ENCODE measurements at regions not wholly inside any gene's neighbourhood (a gene's known extent, or its start where the extent isn't known, plus 50 kb on each side); places are given as distances from the start of the nearest gene placed in this dataset.

DNA sequence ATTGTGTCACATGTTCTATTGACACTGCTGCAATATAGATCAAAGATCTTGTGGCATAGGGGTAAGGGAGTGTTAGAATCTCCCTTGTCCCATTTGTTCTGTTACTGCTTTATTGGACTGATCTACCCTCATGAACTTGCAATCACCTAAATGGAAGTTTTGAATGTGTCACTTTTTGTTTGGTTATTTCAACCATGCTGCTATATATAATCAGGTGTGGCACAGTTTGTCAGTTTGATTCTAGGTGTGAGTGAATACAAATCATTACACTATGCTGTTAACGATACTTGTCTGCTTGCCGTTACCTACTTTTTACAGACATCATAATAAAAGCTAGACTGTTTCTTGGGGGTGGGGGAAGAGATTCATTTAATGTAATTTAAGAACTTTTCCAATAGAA is 82.6 kb downstream of the MAB21L3 start:
- TF ChIP-seq EZH2 (IDR thresholded peaks at IDR 0.05; ENCODE audit: insufficient read depth, low read length): no peak
- TF ChIP-seq, protein P1, sequence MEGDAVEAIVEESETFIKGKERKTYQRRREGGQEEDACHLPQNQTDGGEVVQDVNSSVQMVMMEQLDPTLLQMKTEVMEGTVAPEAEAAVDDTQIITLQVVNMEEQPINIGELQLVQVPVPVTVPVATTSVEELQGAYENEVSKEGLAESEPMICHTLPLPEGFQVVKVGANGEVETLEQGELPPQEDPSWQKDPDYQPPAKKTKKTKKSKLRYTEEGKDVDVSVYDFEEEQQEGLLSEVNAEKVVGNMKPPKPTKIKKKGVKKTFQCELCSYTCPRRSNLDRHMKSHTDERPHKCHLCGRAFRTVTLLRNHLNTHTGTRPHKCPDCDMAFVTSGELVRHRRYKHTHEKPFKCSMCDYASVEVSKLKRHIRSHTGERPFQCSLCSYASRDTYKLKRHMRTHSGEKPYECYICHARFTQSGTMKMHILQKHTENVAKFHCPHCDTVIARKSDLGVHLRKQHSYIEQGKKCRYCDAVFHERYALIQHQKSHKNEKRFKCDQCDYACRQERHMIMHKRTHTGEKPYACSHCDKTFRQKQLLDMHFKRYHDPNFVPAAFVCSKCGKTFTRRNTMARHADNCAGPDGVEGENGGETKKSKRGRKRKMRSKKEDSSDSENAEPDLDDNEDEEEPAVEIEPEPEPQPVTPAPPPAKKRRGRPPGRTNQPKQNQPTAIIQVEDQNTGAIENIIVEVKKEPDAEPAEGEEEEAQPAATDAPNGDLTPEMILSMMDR (IDR thresholded peaks at IDR 0.05; ENCODE audit: insufficient read depth, low read depth, low read length): no peak
